WTC11 (cell line): ENCODE measurements at regions not wholly inside any gene's neighbourhood (a gene's known extent, or its start where the extent isn't known, plus 50 kb on each side); places are given as distances from the start of the nearest gene placed in this dataset.

ENCODE experiments used
- ATAC-seq: fragments of 200-7000 bp; cut with Tn5 transposase; 2 replicates; pipeline ENCODE4 v1.10.0; 2021; ENCODE audit warnings: mild to moderate bottlenecking, moderate library complexity
- CTCF ChIA-PET: fragments of 300-600 bp; sonication (Branson Sonifier 250); formaldehyde crosslinking; loops from one replicate; lab custom pipeline; 2021; ENCODE audit warnings: antibody characterized with exemption; lab: Charles Lee
- POLR2A ChIA-PET: fragments of 350-600 bp; sonication (Branson Sonifier 250); formaldehyde crosslinking; loops from one replicate; lab custom pipeline; 2021; ENCODE audit warnings: antibody characterized with exemption; lab: Charles Lee
- DNase-seq: peaks from one replicate; pipeline ENCODE4 v3.0.0; 2021; ENCODE audit warnings: low spot score
- H3K27ac Mint-ChIP-seq: 2 replicates; pipeline ENCODE4 v1.8.0; 2021; ENCODE audit warnings: mixed read lengths
- H3K27me3 Mint-ChIP-seq: 2 replicates; pipeline ENCODE4 v1.8.0; 2021; ENCODE audit warnings: low read depth, mild to moderate bottlenecking, moderate library complexity, mixed read lengths
- H3K36me3 Mint-ChIP-seq: 2 replicates; pipeline ENCODE4 v1.8.0; 2021; ENCODE audit warnings: mixed read lengths
- H3K4me1 Mint-ChIP-seq: 2 replicates; pipeline ENCODE4 v1.8.0; 2022; ENCODE audit warnings: mixed read lengths
- H3K4me3 Mint-ChIP-seq: 2 replicates; pipeline ENCODE4 v1.8.0; 2021; ENCODE audit warnings: mild to moderate bottlenecking, moderate library complexity, mixed read lengths
- H3K9me3 Mint-ChIP-seq: 2 replicates; pipeline ENCODE4 v1.8.0; 2021; ENCODE audit warnings: mixed read lengths
- ATF6 ChIP-seq: sonication (generic); formaldehyde crosslinking; IDR thresholded peaks from 2 replicates; pipeline ENCODE4 v1.8.1; 2023; ENCODE audit warnings: mild to moderate bottlenecking, missing genetic modification reagents
- E2F1 ChIP-seq: sonication (generic); formaldehyde crosslinking; IDR thresholded peaks from 2 replicates; pipeline ENCODE4 v1.8.0; 2022; ENCODE audit warnings: mild to moderate bottlenecking, missing genetic modification reagents
- E2F5 ChIP-seq: sonication (generic); formaldehyde crosslinking; IDR thresholded peaks from 2 replicates; pipeline ENCODE4 v1.8.1; 2022; ENCODE audit warnings: mild to moderate bottlenecking, moderate library complexity, missing genetic modification reagents
- ESRRA ChIP-seq: sonication (generic); formaldehyde crosslinking; IDR thresholded peaks from 2 replicates; pipeline ENCODE4 v1.8.1; 2022; ENCODE audit warnings: mild to moderate bottlenecking, missing genetic modification reagents, borderline replicate concordance
- FOXP1 ChIP-seq: sonication (generic); formaldehyde crosslinking; IDR thresholded peaks from 2 replicates; pipeline ENCODE4 v1.8.0; 2022; ENCODE audit warnings: missing genetic modification reagents, mild to moderate bottlenecking, moderate library complexity, borderline replicate concordance
- GABPB1 ChIP-seq: sonication (generic); formaldehyde crosslinking; IDR thresholded peaks from 2 replicates; pipeline ENCODE4 v1.8.1; 2023; ENCODE audit warnings: mild to moderate bottlenecking, missing genetic modification reagents
- GRHL2 ChIP-seq: fragments of 250-450 bp; sonication (Bioruptor Pico); IDR thresholded peaks from 2 replicates; pipeline ENCODE4 v1.8.0; 2022; ENCODE audit warnings: mild to moderate bottlenecking, moderate library complexity; ENCODE audit not compliant: insufficient replicate concordance, severe bottlenecking
- HMGA2 ChIP-seq: fragments of 250-450 bp; sonication (Bioruptor Pico); IDR thresholded peaks from 2 replicates; pipeline ENCODE4 v1.4.0; 2021; ENCODE audit warnings: mild to moderate bottlenecking, moderate library complexity
- MXD4 ChIP-seq: fragments of 250-450 bp; sonication (Bioruptor Pico); IDR thresholded peaks from 2 replicates; pipeline ENCODE4 v1.8.0; 2021; ENCODE audit warnings: mild to moderate bottlenecking, moderate library complexity, borderline replicate concordance
- NFATC4 ChIP-seq: fragments of 250-450 bp; sonication (Bioruptor Pico); IDR thresholded peaks from 2 replicates; pipeline ENCODE4 v1.9.0; 2021; ENCODE audit warnings: mild to moderate bottlenecking
- NFE2L1 ChIP-seq: sonication (generic); formaldehyde crosslinking; IDR thresholded peaks from 2 replicates; pipeline ENCODE4 v1.8.1; 2023; ENCODE audit warnings: missing genetic modification reagents
- NR1H2 ChIP-seq: sonication (generic); formaldehyde crosslinking; IDR thresholded peaks from 2 replicates; pipeline ENCODE4 v1.9.0; 2021; ENCODE audit warnings: mild to moderate bottlenecking, moderate library complexity, missing genetic modification reagents
- SMAD4 ChIP-seq: sonication (generic); formaldehyde crosslinking; IDR thresholded peaks from 2 replicates; pipeline ENCODE4 v1.8.0; 2022; ENCODE audit warnings: mild to moderate bottlenecking, missing genetic modification reagents
- TEAD1 ChIP-seq: sonication (generic); formaldehyde crosslinking; IDR thresholded peaks from 2 replicates; pipeline ENCODE4 v1.8.0; 2022; ENCODE audit warnings: mild to moderate bottlenecking, missing genetic modification reagents
- ZBTB21 ChIP-seq: sonication (generic); formaldehyde crosslinking; IDR thresholded peaks from 2 replicates; pipeline ENCODE4 v1.8.1; 2023; ENCODE audit warnings: mild to moderate bottlenecking, missing genetic modification reagents, borderline replicate concordance
- ZBTB43 ChIP-seq: sonication (generic); formaldehyde crosslinking; IDR thresholded peaks from 2 replicates; pipeline ENCODE4 v1.8.1; 2023; ENCODE audit warnings: mild to moderate bottlenecking, missing genetic modification reagents
- ZMAT4 ChIP-seq: fragments of 250-450 bp; sonication (Bioruptor Pico); IDR thresholded peaks from 2 replicates; pipeline ENCODE4 v1.9.0; 2021; ENCODE audit warnings: mild to moderate bottlenecking
- ZNF121 ChIP-seq: sonication (generic); formaldehyde crosslinking; IDR thresholded peaks from 2 replicates; pipeline ENCODE4 v1.8.0; 2023; ENCODE audit warnings: missing genetic modification reagents
- ZNF232 ChIP-seq: sonication (generic); formaldehyde crosslinking; IDR thresholded peaks from 2 replicates; pipeline ENCODE4 v1.8.0; 2022; ENCODE audit warnings: mild to moderate bottlenecking, missing genetic modification reagents
- ZNF317 ChIP-seq: sonication (generic); formaldehyde crosslinking; IDR thresholded peaks from 2 replicates; pipeline ENCODE4 v1.8.1; 2023; ENCODE audit warnings: low read depth, mild to moderate bottlenecking, moderate library complexity, missing genetic modification reagents, borderline replicate concordance
- ZNF416 ChIP-seq: fragments of 250-450 bp; sonication (Bioruptor Pico); IDR thresholded peaks from 2 replicates; pipeline ENCODE4 v1.9.0; 2021; ENCODE audit warnings: mild to moderate bottlenecking, inconsistent platforms
- ZNF512 ChIP-seq: sonication (generic); formaldehyde crosslinking; IDR thresholded peaks from 2 replicates; pipeline ENCODE4 v1.8.1; 2022; ENCODE audit warnings: missing genetic modification reagents, borderline replicate concordance
- ZNF532 ChIP-seq: fragments of 250-450 bp; sonication (Bioruptor Pico); IDR thresholded peaks from 2 replicates; pipeline ENCODE4 v1.9.0; 2021; ENCODE audit warnings: mild to moderate bottlenecking, borderline replicate concordance
- ZSCAN18 ChIP-seq: fragments of 250-450 bp; sonication (Bioruptor Pico); IDR thresholded peaks from 2 replicates; pipeline ENCODE4 v2.1.2; 2022; ENCODE audit warnings: mild to moderate bottlenecking, moderate library complexity

GRCh38 chrX:146054311-146054710 is 236.7 kb downstream of the SLITRK2 start:
- TF ChIP-seq NFATC4 (CRISPR knock-in tag) = no peak
- no peak for TF ChIP-seq GRHL2 (CRISPR knock-in tag)
- TF ChIP-seq HMGA2 (CRISPR knock-in tag) = no peak
- no peak for TF ChIP-seq GABPB1 (CRISPR knock-in tag)
- no peak for TF ChIP-seq E2F1 (CRISPR knock-in tag)
- TF ChIP-seq MXD4 (CRISPR knock-in tag) = no peak
- TF ChIP-seq ZNF121 (CRISPR knock-in tag) = no peak
- no peak for TF ChIP-seq ZMAT4 (CRISPR knock-in tag)
- no peak for TF ChIP-seq FOXP1 (CRISPR knock-in tag)
- TF ChIP-seq ZNF232 (CRISPR knock-in tag) = no peak
- TF ChIP-seq ZNF317 (CRISPR knock-in tag) = no peak
- TF ChIP-seq ZSCAN18 (CRISPR knock-in tag) = no peak
- no peak for TF ChIP-seq ESRRA
- no peak for TF ChIP-seq ZNF512 (CRISPR knock-in tag)
- no peak for TF ChIP-seq E2F5 (CRISPR knock-in tag)
- Mint-ChIP-seq H3K36me3 (peaks cover 33% of the 10 kb centered on the region), H3K9me3 (peaks cover 44% of the 10 kb centered on the region), H3K4me3 (no peak overlapping the region), H3K27me3 (no peaks in the 10 kb centered on the region; the same call in 1 of the 2 replicates), H3K4me1 (no peaks in the 10 kb centered on the region), H3K27ac (no peak overlapping the region)
- no peak for ATAC-seq
- DNase-seq = no peak
- CTCF ChIA-PET = no interaction called here
- POLR2A ChIA-PET = no interaction called here

- CTCF ChIA-PET = no interaction called here
- TF ChIP-seq SMAD4 (CRISPR knock-in tag) (no peak), NFE2L1 (CRISPR knock-in tag) (no peak), ZBTB43 (CRISPR knock-in tag) (no peak), ZNF532 (CRISPR knock-in tag) (no peak), MXD4 (CRISPR knock-in tag) (no peak), NR1H2 (CRISPR knock-in tag) (no peak), ZBTB21 (CRISPR knock-in tag) (no peak), GRHL2 (CRISPR knock-in tag) (no peak), ZNF416 (CRISPR knock-in tag) (no peak), TEAD1 (no peak), ATF6 (no peak)
These were observed 238.1 kb downstream of the SLITRK2 start for GRCh38 chrX:146055733-146056132.

More at GRCh38 chrX:146055733-146056132, 238.1 kb downstream of the SLITRK2 start:
- no peak for DNase-seq
- H3K27me3 Mint-ChIP-seq = no peaks in the 10 kb centered on the region; the same call in none of the 2 replicates
- ATAC-seq = no peak
- no peak overlapping the region for H3K27ac Mint-ChIP-seq
- peaks cover 33% of the 10 kb centered on the region for H3K36me3 Mint-ChIP-seq
- peaks cover 48% of the 10 kb centered on the region for H3K9me3 Mint-ChIP-seq
- no peak overlapping the region for H3K4me3 Mint-ChIP-seq
- POLR2A ChIA-PET = no interaction called here
- H3K4me1 Mint-ChIP-seq = no peaks in the 10 kb centered on the region
